HCT116 (cell line): ENCODE measurements at regions not wholly inside any gene's neighbourhood (a gene's known extent, or its start where the extent isn't known, plus 50 kb on each side); places are given as distances from the start of the nearest gene placed in this dataset.

Experiments used
- ATAC-seq: fragments of 200-7000 bp; cut with Tn5 transposase; 2 replicates; pipeline ENCODE4 v1.9.1; 2020; ENCODE audit warnings: mild to moderate bottlenecking, moderate library complexity
- BruUV-seq: library from RNA; stranded (reverse); fragments of 400-500 nt; replicated peaks from 2 replicates; lab custom pipeline; 2021; lab: Mats Ljungman, UMichigan
- CTCF ChIA-PET: fragments of 300-600 bp; sonication (Branson Sonifier 250); formaldehyde crosslinking; loops from one replicate; lab custom pipeline; 2021; ENCODE audit warnings: antibody characterized with exemption; lab: Charles Lee
- POLR2A ChIA-PET: fragments of 300-600, 350-600 bp; sonication (Branson Sonifier 250); formaldehyde crosslinking; loops from one replicate; lab custom pipeline; 2021; ENCODE audit warnings: antibody characterized with exemption; lab: Charles Lee
- RAD21 ChIA-PET, 2 experiments: fragments of 300-600 bp; sonication (Branson Sonifier 250); formaldehyde crosslinking; loops; one replicate each; lab custom pipeline; 2023; ENCODE audit warnings: low total read pairs in 2 of 2; ENCODE audit not compliant: uncharacterized antibody in 2 of 2, unreplicated experiment in 2 of 2, low non-redundant PET in 1 of 2; lab: Charles Lee
- DNase-seq: peaks from one replicate; pipeline ENCODE4 v3.0.0-alpha.2; 2010; ENCODE audit warnings: low read depth, low spot score
- H2AFZ ChIP-seq: fragments of 200-600 bp; shearing (Covaris generic), sonication (generic); 2 replicates; pipeline ENCODE4 v1.6.1; 2017; ENCODE audit warnings: low read depth, mixed run types, mixed read lengths, antibody characterized with exemption, low read length; ENCODE audit not compliant: poor library complexity, severe bottlenecking
- H3K27ac ChIP-seq: 2 replicates; pipeline ENCODE4 v1.5.1; 2012; ENCODE audit warnings: low read depth, low read length
- H3K27me3 ChIP-seq: fragments of 200-600 bp; sonication (generic); 2 replicates; pipeline ENCODE4 v1.6.1; 2016; ENCODE audit warnings: mixed run types, low read length, mixed read lengths; ENCODE audit not compliant: insufficient read depth
- H3K36me3 ChIP-seq, 2 experiments: fragments of 200-500 bp in 1 of 2; fragments of 200-600 bp in 1 of 2; sonication (Bioruptor generic) in 1 of 2; sonication (generic) in 1 of 2; 2 replicates each; pipeline versions ENCODE4 v1.5.1 to v1.6.1; 2014 to 2016; ENCODE audit warnings: low read length in 2 of 2, inconsistent platforms in 1 of 2, mixed read lengths in 1 of 2, mixed run types in 1 of 2; ENCODE audit not compliant: insufficient read depth in 2 of 2, control insufficient read depth in 1 of 2
- H3K4me1 ChIP-seq, 2 experiments: fragments of 200-600 bp in 1 of 2; sonication (generic) in 1 of 2; 2 replicates each; pipeline versions ENCODE4 v1.5.1 to v1.6.1; 2012 to 2017; ENCODE audit warnings: low read length in 2 of 2, inconsistent platforms in 1 of 2, mild to moderate bottlenecking in 1 of 2, mixed read lengths in 1 of 2, mixed run types in 1 of 2, moderate library complexity in 1 of 2; ENCODE audit not compliant: insufficient read depth in 2 of 2, control insufficient read depth in 1 of 2
- H3K4me2 ChIP-seq: fragments of 200-600 bp; sonication (generic); 2 replicates; pipeline ENCODE4 v1.6.1; 2017; ENCODE audit warnings: mixed run types, low read length, mixed read lengths
- H3K4me3 ChIP-seq, 2 experiments: fragments of 200-600 bp in 1 of 2; sonication (generic) in 1 of 2; replicated peaks in 1 of 2; 2 replicates each; pipeline ENCODE4 v1.5.1; 2011 to 2016; ENCODE audit warnings: low read length in 2 of 2, control low read depth in 1 of 2, low read depth in 1 of 2, mild to moderate bottlenecking in 1 of 2, mixed read lengths in 1 of 2, mixed run types in 1 of 2
- H3K79me2 ChIP-seq: fragments of 200-600 bp; sonication (generic); 2 replicates; pipeline ENCODE4 v1.6.1; 2017; ENCODE audit warnings: mild to moderate bottlenecking, mixed run types, low read length, moderate library complexity, mixed read lengths; ENCODE audit not compliant: insufficient read depth
- H3K9ac ChIP-seq: fragments of 200-600 bp; sonication (generic); 2 replicates; pipeline ENCODE4 v1.6.1; 2016; ENCODE audit warnings: low read length, mixed read lengths
- H3K9me2 ChIP-seq: fragments of 200-600 bp; sonication (generic), shearing (Covaris generic); 2 replicates; pipeline ENCODE4 v1.6.1; 2017; ENCODE audit warnings: mixed run types, mild to moderate bottlenecking, moderate library complexity; ENCODE audit not compliant: insufficient read depth
- H3K9me3 ChIP-seq, 2 experiments: fragments of 200-500 bp in 1 of 2; fragments of 200-600 bp in 1 of 2; sonication (Bioruptor generic) in 1 of 2; sonication (generic) in 1 of 2; 2 replicates each; pipeline ENCODE4 v1.6.1; 2014 to 2017; ENCODE audit warnings: low read length in 2 of 2, mixed read lengths in 2 of 2, inconsistent platforms in 1 of 2, low read depth in 1 of 2, mild to moderate bottlenecking in 1 of 2, mixed run types in 1 of 2, moderate library complexity in 1 of 2; ENCODE audit not compliant: control insufficient read depth in 1 of 2, insufficient read depth in 1 of 2
- H4K20me1 ChIP-seq: fragments of 200-600 bp; sonication (generic), shearing (Covaris generic); 2 replicates; pipeline ENCODE4 v1.6.1; 2017; ENCODE audit warnings: mixed run types, mild to moderate bottlenecking, moderate library complexity; ENCODE audit not compliant: insufficient read depth
- CBX3 ChIP-seq: IDR thresholded peaks from 2 replicates; pipeline ENCODE4 v1.6.1; 2012; ENCODE audit warnings: low read depth
- CEBPB ChIP-seq: IDR thresholded peaks from 2 replicates; pipeline ENCODE4 v1.6.1; 2012; ENCODE audit warnings: low read depth
- CTCF ChIP-seq, 3 experiments: fragments of 200-600 bp in 1 of 3; sonication (generic) in 1 of 3; IDR thresholded peaks in 2 of 3; conservative IDR thresholded peaks in 1 of 3; 2 replicates each; pipeline ENCODE4 v1.5.1; 2012 to 2017; ENCODE audit warnings: low read depth in 2 of 3, low read length in 2 of 3, antibody characterized with exemption in 1 of 3, borderline replicate concordance in 1 of 3, control low read depth in 1 of 3, mild to moderate bottlenecking in 1 of 3, mixed read lengths in 1 of 3, mixed run types in 1 of 3, moderate library complexity in 1 of 3; ENCODE audit not compliant: insufficient read depth in 1 of 3
- EGR1 ChIP-seq: IDR thresholded peaks from 2 replicates; pipeline ENCODE4 v1.6.1; 2012; ENCODE audit warnings: low read depth
- ELF1 ChIP-seq: IDR thresholded peaks from 2 replicates; pipeline ENCODE4 v1.6.1; 2012; ENCODE audit warnings: low read depth, borderline replicate concordance
- EZH2 ChIP-seq: fragments of 200-600 bp; sonication (generic); IDR thresholded peaks from 2 replicates; pipeline ENCODE4 v1.6.1; 2017; ENCODE audit warnings: antibody characterized with exemption, mixed run types
- EZH2phosphoT487 ChIP-seq: fragments of 200-600 bp; IDR thresholded peaks from 2 replicates; pipeline ENCODE4 v1.6.1; 2018; ENCODE audit warnings: antibody characterized with exemption, borderline replicate concordance
- FOSL1 ChIP-seq: IDR thresholded peaks from 2 replicates; pipeline ENCODE4 v1.6.1; 2012; ENCODE audit warnings: low read depth
- JUND ChIP-seq: IDR thresholded peaks from 2 replicates; pipeline ENCODE4 v1.6.1; 2012
- SIN3A ChIP-seq: IDR thresholded peaks from 2 replicates; pipeline ENCODE4 v1.6.1; 2012; ENCODE audit warnings: low read depth
- SP1 ChIP-seq: IDR thresholded peaks from 2 replicates; pipeline ENCODE4 v1.6.1; 2012; ENCODE audit warnings: low read depth
- SRF ChIP-seq: IDR thresholded peaks from 2 replicates; pipeline ENCODE4 v1.6.1; 2012; ENCODE audit warnings: low read depth
- TCF7L2 ChIP-seq: IDR thresholded peaks from 2 replicates; pipeline ENCODE4 v1.7.0; 2011; ENCODE audit warnings: borderline replicate concordance, inconsistent platforms; ENCODE audit not compliant: insufficient read depth, insufficient read length; ENCODE audit errors: extremely low read depth
- YY1 ChIP-seq: IDR thresholded peaks from 2 replicates; pipeline ENCODE4 v1.6.1; 2011; ENCODE audit warnings: low read length, low read depth, moderate library complexity, mild to moderate bottlenecking; ENCODE audit not compliant: insufficient replicate concordance; ENCODE audit errors: extremely low read depth
- ZFX ChIP-seq: fragments of 450-650 bp; IDR thresholded peaks from 2 replicates; pipeline ENCODE4 v1.6.1; 2017
- ZNF274 ChIP-seq: fragments of 200-500 bp; sonication (Bioruptor generic); IDR thresholded peaks from 2 replicates; pipeline ENCODE4 v1.6.1; 2014; ENCODE audit warnings: mild to moderate bottlenecking, low read depth, low read length, inconsistent platforms
- intact Hi-C: fragments of 100-400 bp; cut with micrococcal nuclease; formaldehyde crosslinking; loops from 2 replicates; pipeline ENCODE4 v1.10.0; 2022

DNA sequence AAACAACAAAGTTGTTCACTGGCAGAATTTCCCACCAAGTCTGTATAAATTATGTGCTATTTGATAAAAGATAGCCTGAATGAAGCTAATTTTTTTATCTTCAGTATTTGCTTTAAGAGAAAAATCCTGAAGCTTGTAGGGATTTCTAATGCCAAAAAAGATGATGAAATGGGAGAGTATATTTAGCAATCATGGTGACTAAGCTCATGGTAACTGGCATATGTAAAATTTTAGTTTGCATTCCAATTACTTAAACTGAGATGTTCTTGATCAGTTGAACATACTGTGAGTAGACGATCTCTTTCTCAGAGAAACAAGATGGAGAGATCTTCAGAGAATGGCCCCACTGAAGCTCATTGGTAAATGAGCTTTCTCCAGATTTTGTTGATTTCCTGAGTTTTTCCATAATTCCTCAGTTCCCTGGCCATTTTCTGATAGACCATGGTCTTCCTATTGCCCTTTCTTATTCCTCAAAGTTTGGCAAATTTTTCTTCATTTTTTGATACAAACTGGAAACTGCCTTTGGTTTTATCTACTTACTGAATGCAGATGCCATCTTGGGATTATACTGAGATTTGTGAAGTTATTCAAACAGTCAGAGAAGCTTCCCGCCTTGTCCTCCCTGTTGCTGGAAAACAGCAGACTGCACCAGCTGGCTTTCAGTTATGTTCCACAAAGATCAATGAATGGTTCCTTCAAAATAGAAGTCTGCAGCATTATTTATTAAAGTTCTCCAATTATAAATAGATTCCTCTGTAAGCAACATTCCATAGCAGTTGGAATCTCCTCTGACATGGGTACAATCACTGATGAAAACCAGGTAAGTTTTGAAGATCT is 68.3 kb upstream of the ALOX12 start:
- Histone ChIP-seq H3K79me2 (no peaks in the 10 kb centered on the region), H3K4me3 (no peak overlapping the region), H3K27me3 (no peaks in the 10 kb centered on the region), H2AFZ (no peak overlapping the region)
- TF ChIP-seq YY1 (no peak), CEBPB (peak; percentile 85)
- TF ChIP-seq, all 23 proteins: peak for 1
- H3K4me1 ChIP-seq: no peaks in the 10 kb centered on the region
- no peaks in the 10 kb centered on the region for H3K9me3 ChIP-seq
- ChIA-PET POLR2A (no interaction called here), RAD21 (no interaction called here), CTCF (interaction anchor here (1.2 to 5.0 kb wide), 2 partner anchors 17 to 74 kb away, joined by 3 to 15 read pairs; no protein-coding TSS in a partner anchor)
- no peak overlapping the region for H3K4me2 ChIP-seq
- no peak for ATAC-seq
- no peak for DNase-seq
- intact Hi-C loops: no loop called here
- no peaks in the 10 kb centered on the region for H3K9me2 ChIP-seq
- no peak overlapping the region for H3K9ac ChIP-seq
- BruUV-seq: no TSS peak
- H4K20me1 ChIP-seq: no peaks in the 10 kb centered on the region
- no peak overlapping the region for H3K27ac ChIP-seq
- H3K36me3 ChIP-seq: no peaks in the 10 kb centered on the region; a peak in 1 of 4 replicates

GRCh38 chr17:6928193-6928592 is 67.7 kb upstream of the ALOX12 start:
- Histone ChIP-seq H3K9me3 (no peaks in the 10 kb centered on the region), H3K9ac (no peak overlapping the region), H3K4me3 (no peak overlapping the region), H3K27me3 (no peaks in the 10 kb centered on the region), H3K4me2 (no peak overlapping the region), H3K36me3 (no peaks in the 10 kb centered on the region; a peak in 1 of 4 replicates), H2AFZ (no peak overlapping the region), H3K9me2 (no peaks in the 10 kb centered on the region), H3K4me1 (no peaks in the 10 kb centered on the region), H3K79me2 (no peaks in the 10 kb centered on the region), H4K20me1 (no peaks in the 10 kb centered on the region), H3K27ac (no peak overlapping the region)
- intact Hi-C loops: no loop called here
- DNase-seq (no peak), ATAC-seq (no peak)
- ChIA-PET POLR2A (no interaction called here), RAD21 (no interaction called here), CTCF (interaction anchor here (1.2 to 5.0 kb wide), 2 partner anchors 17 to 74 kb away, joined by 3 to 15 read pairs; no protein-coding TSS in a partner anchor)
- BruUV-seq: no TSS peak
- TF ChIP-seq TCF7L2 (no peak), CTCF (IDR thresholded peaks at IDR 0.05 in 2 of 3, conservative IDR thresholded peaks at IDR 0.05 in 1 of 3; ENCODE audit: borderline replicate concordance in 1 of 3, insufficient read depth in 1 of 3, low read depth in 2 of 3, low read length in 2 of 3) (no peak), SP1 (no peak), ZFX (no peak), CBX3 (no peak), EZH2 (no peak), JUND (no peak), EZH2phosphoT487 (no peak), ZNF274 (no peak), SIN3A (no peak), FOSL1 (no peak), EGR1 (no peak), CEBPB (no peak), SRF (no peak), ELF1 (no peak)
